ENCODE measurements at regions not wholly inside any gene's neighbourhood (a gene's known extent, or its start where the extent isn't known, plus 50 kb on each side); places are given as distances from the start of the nearest gene placed in this dataset.
A peak's percentile ranks its signal among the peaks of the same experiment; 100 is the strongest.

- Histone ChIP-seq H3K4me1 (ENCODE audit: control insufficient read depth, insufficient read depth, low read length, unreplicated experiment) (peaks cover 26% of the 10 kb centered on the region), H3K79me2 (ENCODE audit: control insufficient read depth, insufficient read depth, low read length, unreplicated experiment) (no peaks in the 10 kb centered on the region), H3K4me3 (ENCODE audit: low read depth, low read length) (no peak overlapping the region), H3K27ac (ENCODE audit: low read depth, low read length) (no peak overlapping the region), H3K27me3 (ENCODE audit: insufficient read depth, low read length) (no peaks in the 10 kb centered on the region), H2AFZ (ENCODE audit: low read length, unreplicated experiment) (no peak overlapping the region), H3K36me3 (ENCODE audit: insufficient read depth, low read length) (no peaks in the 10 kb centered on the region)
Measured at GRCh38 chr18:34590503-34590902, 119.6 kb upstream of the DTNA start.

- Histone ChIP-seq H2AFZ (ENCODE audit: low read length, unreplicated experiment) (no peak overlapping the region), H3K4me3 (ENCODE audit: low read depth, low read length) (no peak overlapping the region), H3K27ac (ENCODE audit: low read depth, low read length) (no peak overlapping the region), H3K27me3 (ENCODE audit: insufficient read depth, low read length) (no peaks in the 10 kb centered on the region), H3K36me3 (ENCODE audit: insufficient read depth, low read length) (no peaks in the 10 kb centered on the region), H3K79me2 (ENCODE audit: control insufficient read depth, insufficient read depth, low read length, unreplicated experiment) (no peaks in the 10 kb centered on the region), H3K4me1 (ENCODE audit: control insufficient read depth, insufficient read depth, low read length, unreplicated experiment) (peaks cover 26% of the 10 kb centered on the region)
Measured at GRCh38 chr18:34591920-34592444, 118.1 kb upstream of the DTNA start.

DNA sequence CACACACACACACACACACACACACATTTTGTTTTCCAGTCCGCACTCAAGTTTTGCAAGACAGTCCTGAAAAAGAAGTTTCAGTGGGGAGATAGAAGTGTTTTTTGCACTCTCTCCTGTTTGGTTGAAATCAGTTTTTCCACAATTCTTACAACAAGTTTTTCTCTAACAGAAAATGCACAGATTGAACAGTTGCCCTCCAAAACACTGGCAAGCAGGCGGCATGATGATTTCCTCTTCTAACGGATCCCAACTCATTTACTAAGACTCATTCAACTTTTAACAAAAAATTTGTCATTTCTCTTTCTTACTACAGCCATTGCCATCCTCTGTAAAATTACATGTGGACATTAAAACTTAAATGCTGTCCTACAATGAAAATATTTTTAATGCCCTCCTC lies 117.6 kb upstream of the DTNA start:
- H3K4me1 ChIP-seq (ENCODE audit: control insufficient read depth, insufficient read depth, low read length, unreplicated experiment), result peaks cover 31% of the 10 kb centered on the region
- H3K79me2 ChIP-seq (ENCODE audit: control insufficient read depth, insufficient read depth, low read length, unreplicated experiment), result no peaks in the 10 kb centered on the region
- H3K36me3 ChIP-seq (ENCODE audit: insufficient read depth, low read length), result no peaks in the 10 kb centered on the region
- peak overlapping the region; percentile 76 for H3K4me3 ChIP-seq (ENCODE audit: low read depth, low read length)
- no peaks in the 10 kb centered on the region for H3K27me3 ChIP-seq (ENCODE audit: insufficient read depth, low read length)
- peak overlapping the region; percentile 49 for H3K27ac ChIP-seq (ENCODE audit: low read depth, low read length)
- H2AFZ ChIP-seq (ENCODE audit: low read length, unreplicated experiment), result peak overlapping the region; percentile 64

GRCh38 chr18:34592961-34593382 lies 117.1 kb upstream of the DTNA start:
- H3K27me3 ChIP-seq (ENCODE audit: insufficient read depth, low read length), result no peaks in the 10 kb centered on the region
- H3K4me1 ChIP-seq (ENCODE audit: control insufficient read depth, insufficient read depth, low read length, unreplicated experiment), result peaks cover 36% of the 10 kb centered on the region
- H3K79me2 ChIP-seq (ENCODE audit: control insufficient read depth, insufficient read depth, low read length, unreplicated experiment), result no peaks in the 10 kb centered on the region
- peak overlapping the region; percentile 64 for H2AFZ ChIP-seq (ENCODE audit: low read length, unreplicated experiment)
- peak overlapping the region; percentile 76 for H3K4me3 ChIP-seq (ENCODE audit: low read depth, low read length)
- H3K27ac ChIP-seq (ENCODE audit: low read depth, low read length), result peak overlapping the region; percentile 49
- H3K36me3 ChIP-seq (ENCODE audit: insufficient read depth, low read length), result no peaks in the 10 kb centered on the region

DNA sequence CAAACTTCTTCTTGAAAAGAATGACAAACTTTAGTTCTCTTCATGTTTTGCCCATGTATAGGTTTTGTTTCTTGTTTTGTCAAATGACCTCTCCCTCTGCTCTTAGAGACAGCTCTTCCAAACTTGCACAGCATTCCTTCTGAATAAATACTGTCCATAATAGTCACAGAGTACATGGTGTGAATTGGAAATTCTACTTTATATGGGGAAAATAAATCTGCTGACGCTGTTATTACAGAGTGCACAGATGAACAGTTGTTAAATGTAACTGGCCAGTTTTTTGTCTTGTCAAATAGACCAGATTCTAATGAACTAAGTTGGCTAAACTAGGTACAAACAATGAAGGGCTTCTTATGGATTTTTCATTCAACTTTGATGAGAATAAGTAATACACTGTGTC lies 115.8 kb upstream of the DTNA start:
- Histone ChIP-seq H3K27me3 (ENCODE audit: insufficient read depth, low read length) (no peaks in the 10 kb centered on the region), H2AFZ (ENCODE audit: low read length, unreplicated experiment) (peak overlapping the region; percentile 64), H3K27ac (ENCODE audit: low read depth, low read length) (no peak overlapping the region), H3K4me3 (ENCODE audit: low read depth, low read length) (peak overlapping the region; percentile 76), H3K4me1 (ENCODE audit: control insufficient read depth, insufficient read depth, low read length, unreplicated experiment) (peaks cover 49% of the 10 kb centered on the region), H3K79me2 (ENCODE audit: control insufficient read depth, insufficient read depth, low read length, unreplicated experiment) (no peaks in the 10 kb centered on the region), H3K36me3 (ENCODE audit: insufficient read depth, low read length) (no peaks in the 10 kb centered on the region)

- Histone ChIP-seq H3K36me3 (ENCODE audit: insufficient read depth, low read length) (no peaks in the 10 kb centered on the region), H2AFZ (ENCODE audit: low read length, unreplicated experiment) (no peak overlapping the region), H3K4me1 (ENCODE audit: control insufficient read depth, insufficient read depth, low read length, unreplicated experiment) (peaks cover 62% of the 10 kb centered on the region), H3K79me2 (ENCODE audit: control insufficient read depth, insufficient read depth, low read length, unreplicated experiment) (no peaks in the 10 kb centered on the region), H3K27me3 (ENCODE audit: insufficient read depth, low read length) (no peaks in the 10 kb centered on the region), H3K4me3 (ENCODE audit: low read depth, low read length) (no peak overlapping the region), H3K27ac (ENCODE audit: low read depth, low read length) (no peak overlapping the region)
Measured at GRCh38 chr18:34595690-34596089, 114.4 kb upstream of the DTNA start.

GRCh38 chr18:34598120-34598635 lies 111.9 kb upstream of the DTNA start:
- no peak overlapping the region for H2AFZ ChIP-seq (ENCODE audit: low read length, unreplicated experiment)
- H3K27ac ChIP-seq (ENCODE audit: low read depth, low read length), result peak overlapping the region; percentile 55
- H3K4me3 ChIP-seq (ENCODE audit: low read depth, low read length), result no peak overlapping the region
- no peaks in the 10 kb centered on the region for H3K79me2 ChIP-seq (ENCODE audit: control insufficient read depth, insufficient read depth, low read length, unreplicated experiment)
- peaks cover 55% of the 10 kb centered on the region for H3K4me1 ChIP-seq (ENCODE audit: control insufficient read depth, insufficient read depth, low read length, unreplicated experiment)
- no peaks in the 10 kb centered on the region for H3K27me3 ChIP-seq (ENCODE audit: insufficient read depth, low read length)
- no peaks in the 10 kb centered on the region for H3K36me3 ChIP-seq (ENCODE audit: insufficient read depth, low read length)

- Histone ChIP-seq H2AFZ (ENCODE audit: low read length, unreplicated experiment) (no peak overlapping the region), H3K79me2 (ENCODE audit: control insufficient read depth, insufficient read depth, low read length, unreplicated experiment) (no peaks in the 10 kb centered on the region), H3K36me3 (ENCODE audit: insufficient read depth, low read length) (no peaks in the 10 kb centered on the region), H3K27ac (ENCODE audit: low read depth, low read length) (no peak overlapping the region), H3K4me1 (ENCODE audit: control insufficient read depth, insufficient read depth, low read length, unreplicated experiment) (peaks cover 45% of the 10 kb centered on the region), H3K27me3 (ENCODE audit: insufficient read depth, low read length) (no peaks in the 10 kb centered on the region), H3K4me3 (ENCODE audit: low read depth, low read length) (no peak overlapping the region)
Measured at GRCh38 chr18:34600158-34600557, 109.9 kb upstream of the DTNA start.

GRCh38 chr18:34600874-34601656 lies 109.0 kb upstream of the DTNA start:
- H2AFZ ChIP-seq (ENCODE audit: low read length, unreplicated experiment), result no peak overlapping the region
- H3K27ac ChIP-seq (ENCODE audit: low read depth, low read length), result no peak overlapping the region
- no peaks in the 10 kb centered on the region for H3K36me3 ChIP-seq (ENCODE audit: insufficient read depth, low read length)
- H3K27me3 ChIP-seq (ENCODE audit: insufficient read depth, low read length), result no peaks in the 10 kb centered on the region
- no peak overlapping the region for H3K4me3 ChIP-seq (ENCODE audit: low read depth, low read length)
- peaks cover 55% of the 10 kb centered on the region for H3K4me1 ChIP-seq (ENCODE audit: control insufficient read depth, insufficient read depth, low read length, unreplicated experiment)
- H3K79me2 ChIP-seq (ENCODE audit: control insufficient read depth, insufficient read depth, low read length, unreplicated experiment), result no peaks in the 10 kb centered on the region

GRCh38 chr18:34604591-34604990 lies 105.5 kb upstream of the DTNA start:
- H3K4me3 ChIP-seq (ENCODE audit: low read depth, low read length), result no peak overlapping the region
- no peak overlapping the region for H3K27ac ChIP-seq (ENCODE audit: low read depth, low read length)
- no peaks in the 10 kb centered on the region for H3K36me3 ChIP-seq (ENCODE audit: insufficient read depth, low read length)
- H3K4me1 ChIP-seq (ENCODE audit: control insufficient read depth, insufficient read depth, low read length, unreplicated experiment), result peaks cover 33% of the 10 kb centered on the region
- no peak overlapping the region for H2AFZ ChIP-seq (ENCODE audit: low read length, unreplicated experiment)
- H3K27me3 ChIP-seq (ENCODE audit: insufficient read depth, low read length), result no peaks in the 10 kb centered on the region
- no peaks in the 10 kb centered on the region for H3K79me2 ChIP-seq (ENCODE audit: control insufficient read depth, insufficient read depth, low read length, unreplicated experiment)

DNA sequence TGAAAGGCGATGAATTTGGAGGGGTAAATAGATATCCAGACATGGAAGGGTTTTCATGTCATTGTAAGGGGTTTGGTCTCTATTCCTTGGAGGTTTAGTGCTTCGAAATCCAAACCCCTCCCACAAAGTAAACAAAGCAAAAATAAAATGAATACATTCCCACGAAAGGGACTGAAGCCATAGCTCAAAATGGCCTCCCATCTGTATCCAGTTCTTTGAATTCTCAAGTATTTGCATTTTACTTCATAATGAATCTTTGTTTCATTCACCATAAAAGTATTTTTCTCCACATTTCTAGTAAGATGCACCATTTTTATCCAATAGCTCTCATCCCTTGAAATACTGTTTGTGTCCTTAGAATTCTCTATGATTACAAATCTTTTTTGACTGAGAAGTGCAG lies 103.2 kb upstream of the DTNA start:
- Histone ChIP-seq H3K27ac (ENCODE audit: low read depth, low read length) (no peak overlapping the region), H3K36me3 (ENCODE audit: insufficient read depth, low read length) (no peaks in the 10 kb centered on the region), H3K79me2 (ENCODE audit: control insufficient read depth, insufficient read depth, low read length, unreplicated experiment) (no peaks in the 10 kb centered on the region), H3K27me3 (ENCODE audit: insufficient read depth, low read length) (no peaks in the 10 kb centered on the region), H3K4me3 (ENCODE audit: low read depth, low read length) (no peak overlapping the region), H3K4me1 (ENCODE audit: control insufficient read depth, insufficient read depth, low read length, unreplicated experiment) (peaks cover 21% of the 10 kb centered on the region), H2AFZ (ENCODE audit: low read length, unreplicated experiment) (no peak overlapping the region)

Data from ACC112 (cell line).